H9 (cell line): ENCODE measurements at regions not wholly inside any gene's neighbourhood (a gene's known extent, or its start where the extent isn't known, plus 50 kb on each side); places are given as distances from the start of the nearest gene placed in this dataset.

Experiments
- DNase-seq: peaks from one replicate; pipeline ENCODE4 v3.0.0-alpha.2; 2017
- H2AFZ ChIP-seq: one replicate; pipeline ENCODE4 v1.6.1; 2013; ENCODE audit warnings: mild to moderate bottlenecking, low read length, control low read depth, moderate library complexity
- H2AK5ac ChIP-seq: 2 replicates; pipeline ENCODE4 v1.6.1; 2013; ENCODE audit warnings: low read length, control low read depth, mixed read lengths; ENCODE audit not compliant: insufficient read length
- H2BK120ac ChIP-seq: one replicate; pipeline ENCODE4 v1.6.1; 2013; ENCODE audit warnings: low read depth, mild to moderate bottlenecking, low read length, control low read depth, inconsistent platforms; ENCODE audit not compliant: poor library complexity, severe bottlenecking
- H2BK12ac ChIP-seq: 2 replicates; pipeline ENCODE4 v1.6.1; 2013; ENCODE audit warnings: low read length, control low read depth, mixed read lengths, low read depth; ENCODE audit not compliant: insufficient read length
- H2BK15ac ChIP-seq: 2 replicates; pipeline ENCODE4 v1.6.1; 2013; ENCODE audit warnings: low read depth, low read length, control low read depth
- H2BK20ac ChIP-seq: one replicate; pipeline ENCODE4 v1.6.1; 2013; ENCODE audit warnings: low read depth, mild to moderate bottlenecking, low read length, control low read depth, inconsistent platforms; ENCODE audit not compliant: poor library complexity, severe bottlenecking
- H2BK5ac ChIP-seq: 2 replicates; pipeline ENCODE4 v1.6.1; 2013; ENCODE audit warnings: low read length, control low read depth, mixed read lengths; ENCODE audit not compliant: insufficient read length
- H3K14ac ChIP-seq: 2 replicates; pipeline ENCODE4 v1.6.1; 2013; ENCODE audit warnings: low read length, control low read depth; ENCODE audit not compliant: insufficient read depth
- H3K18ac ChIP-seq: 2 replicates; pipeline ENCODE4 v1.6.1; 2013; ENCODE audit warnings: low read depth, mild to moderate bottlenecking, mixed read lengths, low read length, control low read depth; ENCODE audit not compliant: insufficient read length
- H3K23ac ChIP-seq: 2 replicates; pipeline ENCODE4 v1.6.1; 2013; ENCODE audit warnings: low read length, control low read depth, mixed read lengths, low read depth; ENCODE audit not compliant: insufficient read length
- H3K23me2 ChIP-seq: 2 replicates; pipeline ENCODE4 v1.6.1; 2013; ENCODE audit warnings: low read depth, mild to moderate bottlenecking, mixed read lengths, low read length, control low read depth; ENCODE audit not compliant: insufficient read length, poor library complexity, severe bottlenecking
- H3K27ac ChIP-seq: 2 replicates; pipeline ENCODE4 v1.5.1; 2013; ENCODE audit warnings: low read length, control low read depth, mixed read lengths, low read depth; ENCODE audit not compliant: insufficient read length
- H3K27me3 ChIP-seq: 2 replicates; pipeline ENCODE4 v1.6.1; 2013; ENCODE audit warnings: low read length, control low read depth, inconsistent platforms; ENCODE audit not compliant: insufficient read depth
- H3K4ac ChIP-seq: 2 replicates; pipeline ENCODE4 v1.6.1; 2013; ENCODE audit warnings: low read depth, mild to moderate bottlenecking, control low read depth, inconsistent platforms, low read length, moderate library complexity
- H3K4me1 ChIP-seq: 2 replicates; pipeline ENCODE4 v1.6.1; 2013; ENCODE audit warnings: low read length, control low read depth, inconsistent platforms; ENCODE audit not compliant: insufficient read depth
- H3K4me2 ChIP-seq: 2 replicates; pipeline ENCODE4 v1.6.1; 2013; ENCODE audit warnings: low read length, control low read depth, mixed read lengths; ENCODE audit not compliant: insufficient read length, insufficient read depth
- H3K56ac ChIP-seq: 2 replicates; pipeline ENCODE4 v1.6.1; 2013; ENCODE audit warnings: low read depth, mild to moderate bottlenecking, mixed read lengths, low read length, control low read depth; ENCODE audit not compliant: insufficient read length
- H3K79me1 ChIP-seq: 2 replicates; pipeline ENCODE4 v1.6.1; 2013; ENCODE audit warnings: low read depth, mild to moderate bottlenecking, moderate library complexity, low read length, control low read depth, inconsistent platforms; ENCODE audit not compliant: insufficient read depth, poor library complexity, severe bottlenecking
- H3K79me2 ChIP-seq: 2 replicates; pipeline ENCODE4 v1.6.1; 2013; ENCODE audit warnings: low read length, control low read depth, inconsistent platforms; ENCODE audit not compliant: insufficient read depth
- H3K9ac ChIP-seq: 2 replicates; pipeline ENCODE4 v1.6.1; 2013; ENCODE audit warnings: low read length, control low read depth, mixed read lengths; ENCODE audit not compliant: insufficient read length; ENCODE audit errors: extremely low read depth
- H3K9me3 ChIP-seq: one replicate; pipeline ENCODE4 v1.6.1; 2013; ENCODE audit warnings: low read depth, low read length, inconsistent platforms; ENCODE audit not compliant: control insufficient read depth
- H3T11ph ChIP-seq: one replicate; pipeline ENCODE4 v1.6.1; 2013; ENCODE audit warnings: mild to moderate bottlenecking, low read length, control low read depth, inconsistent platforms
- H4K20me1 ChIP-seq: one replicate; pipeline ENCODE4 v1.6.1; 2013; ENCODE audit not compliant: control insufficient read depth, insufficient read length, insufficient read depth
- H4K5ac ChIP-seq: 2 replicates; pipeline ENCODE4 v1.6.1; 2013; ENCODE audit warnings: low read depth, mild to moderate bottlenecking, mixed read lengths, low read length, control low read depth; ENCODE audit not compliant: insufficient read length
- H4K8ac ChIP-seq: replicated peaks from 2 replicates; pipeline ENCODE4 v1.6.1; 2013; ENCODE audit warnings: low read length, control low read depth, mixed read lengths, low read depth; ENCODE audit not compliant: insufficient read length
- H4K91ac ChIP-seq: 2 replicates; pipeline ENCODE4 v1.6.1; 2013; ENCODE audit warnings: low read depth, mild to moderate bottlenecking, moderate library complexity, mixed read lengths, low read length, control low read depth; ENCODE audit not compliant: insufficient read length
- H3K27ac Mint-ChIP-seq, 3 experiments: 2 replicates in 2 of 3; 3 replicates in 1 of 3; pipeline ENCODE4 v1.8.0; 2020 to 2021; ENCODE audit warnings: mixed read lengths in 3 of 3, mild to moderate bottlenecking in 1 of 3, moderate library complexity in 1 of 3
- H3K27me3 Mint-ChIP-seq: 2 replicates; pipeline ENCODE4 v1.8.0; 2021; ENCODE audit warnings: low read depth, mild to moderate bottlenecking, moderate library complexity, mixed read lengths
- H3K36me3 Mint-ChIP-seq, 3 experiments: 2 replicates in 2 of 3; 3 replicates in 1 of 3; pipeline ENCODE4 v1.8.0; 2020 to 2021; ENCODE audit warnings: low read depth in 3 of 3, mixed read lengths in 3 of 3; ENCODE audit not compliant: insufficient read depth in 1 of 3
- H3K4me1 Mint-ChIP-seq, 2 experiments: 2 replicates each; pipeline ENCODE4 v1.8.0; 2020; ENCODE audit warnings: mixed read lengths in 2 of 2
- H3K4me3 Mint-ChIP-seq, 2 experiments: 2 replicates in 1 of 2; 3 replicates in 1 of 2; pipeline ENCODE4 v1.8.0; 2020 to 2021; ENCODE audit warnings: mild to moderate bottlenecking in 2 of 2, mixed read lengths in 2 of 2, moderate library complexity in 1 of 2
- H3K9me3 Mint-ChIP-seq, 2 experiments: 2 replicates in 1 of 2; 3 replicates in 1 of 2; pipeline ENCODE4 v1.8.0; 2020; ENCODE audit warnings: mild to moderate bottlenecking in 2 of 2, mixed read lengths in 2 of 2, moderate library complexity in 1 of 2
- WGBS: extraction: QIAGEN DNeasy Blood & Tissue Kit; methylation state at CpG from one replicate; pipeline ENCODE4 v1.1.7; 2013; ENCODE audit warnings: missing lambda C conversion rate, low lambda C conversion rate, mixed read lengths; ENCODE audit not compliant: insufficient read length; ENCODE audit errors: extremely low coverage; 5-methylcytosine and 5-hydroxymethylcytosine counted together
- TF ChIP-seq, protein P1 (sequence below): fragments of 200-600 bp; sonication (generic); conservative IDR thresholded peaks from 3 replicates; pipeline ENCODE4 v1.8.0; 2021; ENCODE audit warnings: antibody characterized with exemption, mild to moderate bottlenecking

DNA sequence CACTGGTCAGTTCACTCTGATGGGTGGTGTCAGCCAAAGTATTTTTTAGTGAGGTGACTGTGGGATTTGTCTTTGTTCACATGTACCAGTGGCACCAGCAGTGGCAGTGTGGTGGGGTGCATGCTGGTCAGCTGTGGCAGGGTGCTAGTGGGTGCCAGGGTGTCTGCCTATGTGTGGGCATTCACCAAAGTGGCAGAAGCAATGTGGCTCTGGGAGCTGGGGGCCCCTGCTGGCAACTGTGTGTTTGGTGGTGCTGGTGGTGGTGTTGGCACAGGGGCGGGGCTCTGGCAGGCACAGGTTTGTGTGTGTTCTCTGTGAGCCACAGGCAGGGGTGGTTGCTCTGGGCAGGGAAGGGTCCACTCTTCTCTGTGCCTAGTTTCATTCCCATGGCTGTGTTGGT lies 161.5 kb downstream of the CENPF start:
- Histone ChIP-seq H4K8ac (no peak overlapping the region), H3K79me2 (no peaks in the 10 kb centered on the region), H2BK120ac (no peak overlapping the region), H3K18ac (no peak overlapping the region), H2BK15ac (no peak overlapping the region), H4K5ac (no peak overlapping the region), H2AK5ac (no peak overlapping the region), H2BK12ac (no peak overlapping the region), H3K23me2 (no peaks in the 10 kb centered on the region), H3K27ac (no peak overlapping the region), H2BK20ac (no peak overlapping the region), H3K23ac (no peak overlapping the region), H4K91ac (no peak overlapping the region), H4K20me1 (no peaks in the 10 kb centered on the region), H3K4me1 (no peaks in the 10 kb centered on the region), H2AFZ (no peak overlapping the region), H3K4ac (no peak overlapping the region), H2BK5ac (no peak overlapping the region), H3K4me2 (no peak overlapping the region), H3K14ac (no peak overlapping the region; the same call in 1 of the 2 replicates), H3K79me1 (no peaks in the 10 kb centered on the region), H3T11ph (no peak overlapping the region), H3K9ac (no peak overlapping the region), H3K56ac (no peak overlapping the region), H3K27me3 (no peaks in the 10 kb centered on the region), H3K9me3 (no peaks in the 10 kb centered on the region)
- TF ChIP-seq, protein P1, sequence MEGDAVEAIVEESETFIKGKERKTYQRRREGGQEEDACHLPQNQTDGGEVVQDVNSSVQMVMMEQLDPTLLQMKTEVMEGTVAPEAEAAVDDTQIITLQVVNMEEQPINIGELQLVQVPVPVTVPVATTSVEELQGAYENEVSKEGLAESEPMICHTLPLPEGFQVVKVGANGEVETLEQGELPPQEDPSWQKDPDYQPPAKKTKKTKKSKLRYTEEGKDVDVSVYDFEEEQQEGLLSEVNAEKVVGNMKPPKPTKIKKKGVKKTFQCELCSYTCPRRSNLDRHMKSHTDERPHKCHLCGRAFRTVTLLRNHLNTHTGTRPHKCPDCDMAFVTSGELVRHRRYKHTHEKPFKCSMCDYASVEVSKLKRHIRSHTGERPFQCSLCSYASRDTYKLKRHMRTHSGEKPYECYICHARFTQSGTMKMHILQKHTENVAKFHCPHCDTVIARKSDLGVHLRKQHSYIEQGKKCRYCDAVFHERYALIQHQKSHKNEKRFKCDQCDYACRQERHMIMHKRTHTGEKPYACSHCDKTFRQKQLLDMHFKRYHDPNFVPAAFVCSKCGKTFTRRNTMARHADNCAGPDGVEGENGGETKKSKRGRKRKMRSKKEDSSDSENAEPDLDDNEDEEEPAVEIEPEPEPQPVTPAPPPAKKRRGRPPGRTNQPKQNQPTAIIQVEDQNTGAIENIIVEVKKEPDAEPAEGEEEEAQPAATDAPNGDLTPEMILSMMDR, result no peak
- Mint-ChIP-seq H3K4me3 (no peak overlapping the region), H3K4me1 (no peaks in the 10 kb centered on the region), H3K27ac (peak overlapping the region in 1 of 3 experiments; percentile 81; a peak in 1 of 7 replicates), H3K9me3 (peaks cover 27 to 36% of the 10 kb centered on the region in 2 experiments), H3K36me3 (peaks cover 2 to 12% (median 12%) of the 10 kb centered on the region in 3 experiments; a peak in 6 of 7 replicates), H3K27me3 (no peaks in the 10 kb centered on the region; the same call in 1 of the 2 replicates)
- DNase-seq, result peak; percentile 27
- no CpG with 5 or more reads among the region's 1 CpG for WGBS
